Umbilical cord (tissue), 1 donor: ENCODE measurements at regions not wholly inside any gene's neighbourhood (a gene's known extent, or its start where the extent isn't known, plus 50 kb on each side); places are given as distances from the start of the nearest gene placed in this dataset.

Source experiments
- DNase-seq: peaks from one replicate; pipeline ENCODE4 v3.0.0-alpha.2; 2015; ENCODE audit warnings: low spot score

- no peak for DNase-seq
Measured at GRCh38 chr4:65805936-65806335, 135.6 kb upstream of the EPHA5 start.

- no peak for DNase-seq
Measured at GRCh38 chr4:65799513-65799912, 129.2 kb upstream of the EPHA5 start.

- DNase-seq, result no peak
Measured at GRCh38 chr4:65798498-65799127, 128.3 kb upstream of the EPHA5 start.

GRCh38 chr4:65791812-65792308 is 121.6 kb upstream of the EPHA5 start:
- DNase-seq, result no peak

- DNase-seq, result no peak
Measured at GRCh38 chr4:65791111-65791811, 121.0 kb upstream of the EPHA5 start.

GRCh38 chr4:65789805-65790204 is 119.5 kb upstream of the EPHA5 start:
- DNase-seq, result no peak

GRCh38 chr4:65789341-65789740 is 119.1 kb upstream of the EPHA5 start:
- no peak for DNase-seq

GRCh38 chr4:65777270-65777669 is 107.0 kb upstream of the EPHA5 start:
- DNase-seq, result no peak

- no peak for DNase-seq
Measured at GRCh38 chr4:65773636-65774035, 103.3 kb upstream of the EPHA5 start.

- no peak for DNase-seq
Measured at GRCh38 chr4:65747386-65747785, 77.1 kb upstream of the EPHA5 start.

GRCh38 chr4:65738134-65738533 is 67.8 kb upstream of the EPHA5 start:
- no peak for DNase-seq

- DNase-seq, result no peak
Measured at GRCh38 chr4:65737672-65738071, 67.4 kb upstream of the EPHA5 start.

GRCh38 chr4:65724973-65725372 is 54.7 kb upstream of the EPHA5 start:
- DNase-seq, result no peak
